ENCODE measurements at regions not wholly inside any gene's neighbourhood (a gene's known extent, or its start where the extent isn't known, plus 50 kb on each side); places are given as distances from the start of the nearest gene placed in this dataset.
"Not testable (repeated sequence)": the region's sequence is repeated elsewhere in the genome, so short reads cannot be mapped to it uniquely, and the experiment has no call there.

- not testable (repeated sequence) for TF ChIP-seq POLR2A, CTCF (IDR thresholded peaks at IDR 0.05)
Observed at GRCh38 chr4:189563751-189564150, 376.9 kb upstream of the FRG1 start.
